ENCODE measurements at regions not wholly inside any gene's neighbourhood (a gene's known extent, or its start where the extent isn't known, plus 50 kb on each side); places are given as distances from the start of the nearest gene placed in this dataset.

DNA sequence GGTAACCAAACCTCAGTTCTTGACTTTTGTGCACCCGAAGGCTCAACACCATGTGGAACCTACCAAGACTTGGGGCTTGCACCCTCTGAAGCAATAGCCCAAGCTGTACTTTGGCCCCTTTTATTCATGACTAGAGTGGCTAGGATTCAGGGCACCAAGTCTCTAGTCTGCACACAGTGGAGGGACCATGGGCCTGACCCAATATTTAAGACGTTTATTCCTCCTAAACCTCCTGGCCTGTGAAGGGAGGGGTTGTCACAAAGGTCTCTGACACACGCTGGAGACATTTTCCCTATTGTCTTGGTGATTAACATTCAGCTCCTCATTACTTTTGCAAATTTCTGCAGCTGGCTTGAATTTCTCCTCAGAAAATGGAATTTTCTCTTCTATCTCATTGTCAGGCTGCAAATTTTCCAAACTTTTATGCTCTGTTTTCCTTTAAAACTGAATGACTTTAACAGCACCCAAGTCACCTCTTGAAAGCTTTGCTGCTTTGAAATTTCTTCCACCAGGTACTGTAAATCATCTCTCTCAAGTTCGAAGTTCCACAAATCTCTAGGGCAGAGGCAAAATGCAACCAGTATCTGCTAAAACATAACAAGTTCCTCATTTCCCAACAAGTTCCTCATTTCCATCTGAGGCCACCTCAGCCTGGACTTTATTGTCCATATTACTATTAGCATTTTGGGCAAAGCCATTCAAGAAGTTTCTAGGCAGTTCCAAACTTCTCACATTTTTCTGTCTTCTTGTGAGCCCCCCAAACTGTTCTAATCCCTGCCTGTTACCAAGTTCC, 481.4 kb upstream of the BTBD3 start:
- TF ChIP-seq, protein P1, sequence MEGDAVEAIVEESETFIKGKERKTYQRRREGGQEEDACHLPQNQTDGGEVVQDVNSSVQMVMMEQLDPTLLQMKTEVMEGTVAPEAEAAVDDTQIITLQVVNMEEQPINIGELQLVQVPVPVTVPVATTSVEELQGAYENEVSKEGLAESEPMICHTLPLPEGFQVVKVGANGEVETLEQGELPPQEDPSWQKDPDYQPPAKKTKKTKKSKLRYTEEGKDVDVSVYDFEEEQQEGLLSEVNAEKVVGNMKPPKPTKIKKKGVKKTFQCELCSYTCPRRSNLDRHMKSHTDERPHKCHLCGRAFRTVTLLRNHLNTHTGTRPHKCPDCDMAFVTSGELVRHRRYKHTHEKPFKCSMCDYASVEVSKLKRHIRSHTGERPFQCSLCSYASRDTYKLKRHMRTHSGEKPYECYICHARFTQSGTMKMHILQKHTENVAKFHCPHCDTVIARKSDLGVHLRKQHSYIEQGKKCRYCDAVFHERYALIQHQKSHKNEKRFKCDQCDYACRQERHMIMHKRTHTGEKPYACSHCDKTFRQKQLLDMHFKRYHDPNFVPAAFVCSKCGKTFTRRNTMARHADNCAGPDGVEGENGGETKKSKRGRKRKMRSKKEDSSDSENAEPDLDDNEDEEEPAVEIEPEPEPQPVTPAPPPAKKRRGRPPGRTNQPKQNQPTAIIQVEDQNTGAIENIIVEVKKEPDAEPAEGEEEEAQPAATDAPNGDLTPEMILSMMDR (conservative IDR thresholded peaks at IDR 0.05): no peak
- TF ChIP-seq EZH2 (IDR thresholded peaks at IDR 0.05; ENCODE audit: low read depth): no peak
